ENCODE measurements at regions not wholly inside any gene's neighbourhood (a gene's known extent, or its start where the extent isn't known, plus 50 kb on each side); places are given as distances from the start of the nearest gene placed in this dataset.

DNA sequence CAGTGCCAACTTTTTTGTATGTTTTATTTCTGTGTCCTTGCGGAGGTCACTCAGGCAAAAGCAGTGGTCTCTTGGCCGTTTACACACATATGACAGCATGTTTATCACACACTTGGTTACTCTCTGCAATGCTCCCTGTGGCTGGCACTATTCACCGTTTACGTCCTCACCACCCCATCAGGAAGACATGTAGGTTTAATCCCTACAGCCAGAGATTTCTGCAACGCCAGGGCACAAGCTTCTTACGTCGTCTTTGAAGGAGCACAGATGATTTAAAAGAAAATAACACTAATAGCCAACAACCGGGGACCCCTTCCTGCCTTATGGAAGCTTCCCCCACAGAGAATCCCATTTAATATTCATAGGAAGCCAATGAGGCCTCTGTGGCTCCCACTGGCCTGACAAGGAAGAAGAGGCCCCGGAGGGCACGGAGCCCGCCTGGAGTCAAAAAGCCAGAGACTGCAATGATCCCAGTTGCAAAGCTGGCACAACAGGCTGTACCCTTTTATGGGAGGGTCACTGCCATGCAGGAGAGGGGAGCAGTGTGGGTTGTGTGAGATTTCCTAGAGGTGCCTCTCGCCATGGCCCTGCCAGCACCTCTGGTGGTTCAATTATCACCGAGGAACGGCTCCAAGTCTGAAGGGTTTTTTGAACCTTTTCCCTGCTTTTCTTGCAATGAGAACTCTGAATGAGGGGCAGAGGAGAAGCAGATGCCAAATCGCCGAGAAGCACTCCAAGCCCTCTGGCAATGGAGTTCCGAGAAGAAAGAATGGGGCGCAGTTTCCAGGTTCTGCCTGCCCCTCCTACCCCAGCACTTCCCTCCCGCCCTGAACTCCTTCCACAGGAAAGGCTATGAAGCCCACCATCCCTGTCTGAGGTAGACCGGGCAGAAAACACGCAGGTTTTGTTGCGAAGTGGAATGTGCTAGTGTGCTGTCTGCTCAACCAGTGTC lies 96.2 kb downstream of the THBS2 start:
- no peak for TF ChIP-seq CTCF (IDR thresholded peaks at IDR 0.05; ENCODE audit: insufficient read depth in 1 of 2, low read depth in 1 of 2, low read length in 1 of 2, severe bottlenecking in 1 of 2, unreplicated experiment in 1 of 2)

DNA sequence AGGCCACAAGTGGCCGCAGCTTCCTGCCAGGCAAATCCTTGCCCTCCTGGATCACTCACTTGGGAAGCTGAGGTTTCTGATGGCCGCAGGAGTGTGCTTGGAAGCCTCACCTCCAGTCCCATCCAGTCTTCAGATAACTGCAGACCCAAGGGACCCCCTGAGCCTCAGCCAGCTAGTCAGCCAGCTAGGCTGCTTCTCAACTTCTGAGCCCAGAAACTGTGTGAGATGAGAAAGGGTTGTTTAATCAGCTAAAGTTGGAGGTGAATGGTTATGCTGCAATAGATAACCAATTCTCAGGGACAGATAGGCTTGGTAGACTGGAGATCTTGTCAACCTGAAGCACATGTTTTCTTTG lies 96.9 kb downstream of the THBS2 start:
- ChIA-PET CTCF (no interaction called here), POLR2A (no interaction called here)
- Histone ChIP-seq H3K4me1 (no peaks in the 10 kb centered on the region), H3K9me3 (no peaks in the 10 kb centered on the region), H3K4me3 (ENCODE audit: low read depth, low read length) (no peak overlapping the region), H3K27me3 (replicated peaks; ENCODE audit: control insufficient read depth, insufficient read depth, low read length) (no peaks in the 10 kb centered on the region), H3K36me3 (ENCODE audit: control insufficient read depth, insufficient read depth, low read length) (no peaks in the 10 kb centered on the region)
- no TSS peak for BruUV-seq (replicated peaks)
- intact Hi-C loops (cut with micrococcal nuclease; ENCODE audit: unreplicated experiment): no loop called here
- DNase-seq: no peak
- H3K27me3 Mint-ChIP-seq (ENCODE audit: insufficient read depth, unreplicated experiment): peaks cover 5% of the 10 kb centered on the region
- no peak overlapping the region for H3K4me3 Mint-ChIP-seq (ENCODE audit: unreplicated experiment)
- H3K36me3 Mint-ChIP-seq (ENCODE audit: insufficient read depth, unreplicated experiment): no peaks in the 10 kb centered on the region
- TF ChIP-seq CTCF (IDR thresholded peaks at IDR 0.05; ENCODE audit: insufficient read depth in 1 of 2, low read depth in 1 of 2, low read length in 1 of 2, severe bottlenecking in 1 of 2, unreplicated experiment in 1 of 2): no peak
- no peaks in the 10 kb centered on the region for H3K4me1 Mint-ChIP-seq (ENCODE audit: low read depth, unreplicated experiment)
- H3K9me3 Mint-ChIP-seq (ENCODE audit: unreplicated experiment): peaks cover 12% of the 10 kb centered on the region
- no peak overlapping the region for H3K27ac Mint-ChIP-seq (ENCODE audit: unreplicated experiment)

More for the DNA sequence above, 96.2 kb downstream of the THBS2 start:
- BruUV-seq (replicated peaks): no TSS peak
- no peak overlapping the region for H3K27ac Mint-ChIP-seq (ENCODE audit: unreplicated experiment)
- Histone ChIP-seq H3K36me3 (ENCODE audit: control insufficient read depth, insufficient read depth, low read length) (no peaks in the 10 kb centered on the region), H3K9me3 (no peaks in the 10 kb centered on the region), H3K27me3 (replicated peaks; ENCODE audit: control insufficient read depth, insufficient read depth, low read length) (no peaks in the 10 kb centered on the region), H3K4me1 (no peaks in the 10 kb centered on the region), H3K4me3 (ENCODE audit: low read depth, low read length) (no peak overlapping the region)
- intact Hi-C loops (cut with micrococcal nuclease; ENCODE audit: unreplicated experiment): no loop called here
- H3K4me3 Mint-ChIP-seq (ENCODE audit: unreplicated experiment): no peak overlapping the region
- H3K4me1 Mint-ChIP-seq (ENCODE audit: low read depth, unreplicated experiment): no peaks in the 10 kb centered on the region
- H3K27me3 Mint-ChIP-seq (ENCODE audit: insufficient read depth, unreplicated experiment): peaks cover 9% of the 10 kb centered on the region
- POLR2A ChIA-PET: no interaction called here
- no peaks in the 10 kb centered on the region for H3K36me3 Mint-ChIP-seq (ENCODE audit: insufficient read depth, unreplicated experiment)
- CTCF ChIA-PET: no interaction called here
- DNase-seq: no peak
- H3K9me3 Mint-ChIP-seq (ENCODE audit: unreplicated experiment): peaks cover 12% of the 10 kb centered on the region

- Mint-ChIP-seq H3K27ac (ENCODE audit: unreplicated experiment) (no peak overlapping the region), H3K27me3 (ENCODE audit: insufficient read depth, unreplicated experiment) (peaks cover 5% of the 10 kb centered on the region), H3K4me1 (ENCODE audit: low read depth, unreplicated experiment) (no peaks in the 10 kb centered on the region), H3K4me3 (ENCODE audit: unreplicated experiment) (no peak overlapping the region), H3K9me3 (ENCODE audit: unreplicated experiment) (peaks cover 12% of the 10 kb centered on the region), H3K36me3 (ENCODE audit: insufficient read depth, unreplicated experiment) (no peaks in the 10 kb centered on the region)
- no peak overlapping the region for H3K4me3 ChIP-seq (ENCODE audit: low read depth, low read length)
- no peaks in the 10 kb centered on the region for H3K27me3 ChIP-seq (replicated peaks; ENCODE audit: control insufficient read depth, insufficient read depth, low read length)
- intact Hi-C loops (cut with micrococcal nuclease; ENCODE audit: unreplicated experiment): no loop called here
- CTCF ChIA-PET: no interaction called here
- TF ChIP-seq CTCF (IDR thresholded peaks at IDR 0.05; ENCODE audit: insufficient read depth in 1 of 2, low read depth in 1 of 2, low read length in 1 of 2, severe bottlenecking in 1 of 2, unreplicated experiment in 1 of 2): no peak
- BruUV-seq (replicated peaks): no TSS peak
- H3K4me1 ChIP-seq: no peaks in the 10 kb centered on the region
- no peaks in the 10 kb centered on the region for H3K36me3 ChIP-seq (ENCODE audit: control insufficient read depth, insufficient read depth, low read length)
- no peak for DNase-seq
- H3K9me3 ChIP-seq: no peaks in the 10 kb centered on the region
- POLR2A ChIA-PET: no interaction called here
Observed at GRCh38 chr6:169156108-169156792, 97.4 kb downstream of the THBS2 start.
